Sigmoid colon (tissue), 6 donors: ENCODE measurements at regions not wholly inside any gene's neighbourhood (a gene's known extent, or its start where the extent isn't known, plus 50 kb on each side); places are given as distances from the start of the nearest gene placed in this dataset.

Experiments used
- DNase-seq: peaks from one replicate; pipeline ENCODE4 v3.0.0-alpha.2; 2019
- H3K27ac ChIP-seq, 4 donors: fragments of 200-600 bp; sonication (generic); one replicate each; pipeline ENCODE4 v1.5.1; 2016 to 2019; ENCODE audit warnings: mild to moderate bottlenecking in 1 of 4
- H3K27me3 ChIP-seq, 3 donors: fragments of 200-600 bp; sonication (generic); one replicate each; pipeline ENCODE4 v1.5.1; 2019; ENCODE audit warnings: mild to moderate bottlenecking in 1 of 3
- H3K36me3 ChIP-seq, 4 donors: fragments of 200-600 bp; sonication (generic); one replicate each; pipeline ENCODE4 v1.5.1; 2016 to 2019
- H3K4me1 ChIP-seq, 4 donors: fragments of 200-600 bp; sonication (generic); one replicate each; pipeline ENCODE4 v1.5.1; 2017 to 2019
- H3K4me3 ChIP-seq, 4 donors: fragments of 200-600 bp; sonication (generic); one replicate each; pipeline ENCODE4 v1.5.1; 2017 to 2019; ENCODE audit warnings: mild to moderate bottlenecking in 2 of 4, moderate library complexity in 1 of 4
- H3K9me3 ChIP-seq, 4 donors: fragments of 200-600 bp in 3 of 4; sonication (generic) in 3 of 4; one replicate each; pipeline versions ENCODE4 v1.5.1 to v1.6.1; 2013 to 2019
- CTCF ChIP-seq, 4 experiments: fragments of 450-650 bp in 3 of 4; fragments of 200-600 bp in 1 of 4; IDR thresholded peaks; one replicate each; pipeline ENCODE4 v1.5.1; 2016 to 2019; ENCODE audit warnings: antibody characterized with exemption in 4 of 4, mild to moderate bottlenecking in 3 of 4, moderate library complexity in 2 of 4
- EP300 ChIP-seq, 4 donors: sonication (generic); formaldehyde crosslinking; IDR thresholded peaks; one replicate each; pipeline ENCODE4 v1.6.1; 2017; ENCODE audit warnings: antibody characterized with exemption in 4 of 4
- POLR2A ChIP-seq, 2 donors: fragments of 450-650 bp; IDR thresholded peaks; one replicate each; pipeline ENCODE4 v1.6.1; 2016; ENCODE audit warnings: antibody characterized with exemption in 2 of 2, mild to moderate bottlenecking in 2 of 2, moderate library complexity in 2 of 2
- POLR2AphosphoS5 ChIP-seq, 4 donors: sonication (generic); formaldehyde crosslinking; IDR thresholded peaks; one replicate each; pipeline ENCODE4 v1.6.1; 2017; ENCODE audit warnings: antibody characterized with exemption in 4 of 4
- WGBS, 2 donors: extraction: QIAGEN DNeasy Blood & Tissue Kit; methylation state at CpG; one replicate each; pipeline ENCODE4 v1.1.7; 2013; 5-methylcytosine and 5-hydroxymethylcytosine counted together
- intact Hi-C: fragments of 100-400 bp; cut with DNase I; formaldehyde crosslinking; loops from one replicate; pipeline ENCODE4 v1.15.1; 2023
- donor health status: healthy with polysubstance abuse.
- donor health status: healthy.

- Histone ChIP-seq H3K9me3 (no peaks in the 10 kb centered on the region), H3K36me3 (no peaks in the 10 kb centered on the region), H3K4me1 (peaks cover 0 to 4% (median 0%) of the 10 kb centered on the region in 4 donors), H3K27ac (no peak overlapping the region), H3K27me3 (peaks cover 0 to 41% (median 27%) of the 10 kb centered on the region in 3 donors), H3K4me3 (no peak overlapping the region)
- no peak for DNase-seq
- TF ChIP-seq POLR2A (IDR thresholded peaks at IDR 0.05) (no peak), CTCF (IDR thresholded peaks at IDR 0.05) (no peak), POLR2AphosphoS5 (IDR thresholded peaks at IDR 0.05) (no peak), EP300 (IDR thresholded peaks at IDR 0.05) (no peak)
- intact Hi-C loops: no loop called here
- 15 to 18% methylated on average over 12 of the region's 12 CpGs for WGBS, 2 donors
Measured at GRCh38 chr9:135340143-135340655, 139.4 kb upstream of the PPP1R26 start.

GRCh38 chr9:135340726-135341475 is 138.7 kb upstream of the PPP1R26 start:
- peaks cover 0 to 4% (median 0%) of the 10 kb centered on the region in 4 donors for H3K4me1 ChIP-seq
- H3K9me3 ChIP-seq: no peaks in the 10 kb centered on the region
- H3K4me3 ChIP-seq: no peak overlapping the region
- H3K27me3 ChIP-seq: peaks cover 0 to 48% (median 34%) of the 10 kb centered on the region in 3 donors
- intact Hi-C loops: no loop called here
- WGBS, 2 donors: 67 to 69% methylated on average over 20 of the region's 20 CpGs
- peak; percentile 46 for DNase-seq
- H3K36me3 ChIP-seq: no peaks in the 10 kb centered on the region
- TF ChIP-seq CTCF (IDR thresholded peaks at IDR 0.05): no peak
- TF ChIP-seq POLR2A (IDR thresholded peaks at IDR 0.05): no peak
- no peak for TF ChIP-seq POLR2AphosphoS5 (IDR thresholded peaks at IDR 0.05)
- no peak for TF ChIP-seq EP300 (IDR thresholded peaks at IDR 0.05)
- H3K27ac ChIP-seq: no peak overlapping the region

GRCh38 chr9:135341612-135342169 is 137.9 kb upstream of the PPP1R26 start:
- peak; percentile 57 for DNase-seq
- Histone ChIP-seq H3K9me3 (no peaks in the 10 kb centered on the region), H3K4me3 (no peak overlapping the region), H3K4me1 (peaks cover 0 to 4% (median 0%) of the 10 kb centered on the region in 4 donors), H3K27ac (no peak overlapping the region), H3K27me3 (peaks cover 0 to 56% (median 42%) of the 10 kb centered on the region in 3 donors), H3K36me3 (no peaks in the 10 kb centered on the region)
- intact Hi-C loops: no loop called here
- no peak for TF ChIP-seq EP300 (IDR thresholded peaks at IDR 0.05)
- TF ChIP-seq CTCF (IDR thresholded peaks at IDR 0.05): no peak
- WGBS, 2 donors: 71 to 83% methylated on average over 13 of the region's 13 CpGs

GRCh38 chr9:135342206-135343130 is 137.1 kb upstream of the PPP1R26 start:
- intact Hi-C loops: no loop called here
- DNase-seq: peak; percentile 44
- peaks cover 0 to 4% (median 0%) of the 10 kb centered on the region in 4 donors for H3K4me1 ChIP-seq
- H3K27ac ChIP-seq: no peak overlapping the region
- TF ChIP-seq POLR2A (IDR thresholded peaks at IDR 0.05) (no peak), CTCF (IDR thresholded peaks at IDR 0.05) (no peak), POLR2AphosphoS5 (IDR thresholded peaks at IDR 0.05) (no peak), EP300 (IDR thresholded peaks at IDR 0.05) (no peak)
- H3K36me3 ChIP-seq: no peaks in the 10 kb centered on the region
- peaks cover 0 to 61% (median 45%) of the 10 kb centered on the region in 3 donors for H3K27me3 ChIP-seq
- no peak overlapping the region for H3K4me3 ChIP-seq
- no peaks in the 10 kb centered on the region for H3K9me3 ChIP-seq
- WGBS, 2 donors: 66 to 80% methylated on average over 23 of the region's 23 CpGs
